SJSA1 (cell line): ENCODE measurements at regions not wholly inside any gene's neighbourhood (a gene's known extent, or its start where the extent isn't known, plus 50 kb on each side); places are given as distances from the start of the nearest gene placed in this dataset.

ENCODE experiments used
- DNase-seq, 2 experiments: peaks; one replicate each; pipeline ENCODE4 v3.0.0-alpha.2; 2015 to 2020; ENCODE audit warnings: low spot score in 2 of 2, low read depth in 1 of 2
- H3K27ac ChIP-seq: fragments of 250-450 bp; sonication (Bioruptor Pico); 2 replicates; pipeline ENCODE4 v1.5.1; 2020; ENCODE audit warnings: mild to moderate bottlenecking, moderate library complexity
- H3K27me3 ChIP-seq: fragments of 250-450 bp; sonication (Bioruptor Pico); replicated peaks from 2 replicates; pipeline ENCODE4 v1.5.1; 2020; ENCODE audit warnings: mild to moderate bottlenecking, moderate library complexity
- H3K36me3 ChIP-seq: fragments of 250-450 bp; sonication (Bioruptor Pico); 2 replicates; pipeline ENCODE4 v1.5.1; 2020; ENCODE audit warnings: mild to moderate bottlenecking
- H3K4me1 ChIP-seq: fragments of 250-450 bp; sonication (Bioruptor Pico); replicated peaks from 2 replicates; pipeline ENCODE4 v1.6.1; 2021; ENCODE audit warnings: mild to moderate bottlenecking
- H3K4me3 ChIP-seq: fragments of 250-450 bp; sonication (Bioruptor Pico); 2 replicates; pipeline ENCODE4 v1.5.1; 2020; ENCODE audit warnings: mild to moderate bottlenecking
- H3K9me3 ChIP-seq: fragments of 250-450 bp; sonication (Bioruptor Pico); replicated peaks from 2 replicates; pipeline ENCODE4 v1.5.1; 2020; ENCODE audit warnings: mild to moderate bottlenecking

GRCh38 chr10:3723766-3724165 lies 61.2 kb downstream of the KLF6 start:
- no peak for DNase-seq
- no peak overlapping the region for H3K27ac ChIP-seq

DNA sequence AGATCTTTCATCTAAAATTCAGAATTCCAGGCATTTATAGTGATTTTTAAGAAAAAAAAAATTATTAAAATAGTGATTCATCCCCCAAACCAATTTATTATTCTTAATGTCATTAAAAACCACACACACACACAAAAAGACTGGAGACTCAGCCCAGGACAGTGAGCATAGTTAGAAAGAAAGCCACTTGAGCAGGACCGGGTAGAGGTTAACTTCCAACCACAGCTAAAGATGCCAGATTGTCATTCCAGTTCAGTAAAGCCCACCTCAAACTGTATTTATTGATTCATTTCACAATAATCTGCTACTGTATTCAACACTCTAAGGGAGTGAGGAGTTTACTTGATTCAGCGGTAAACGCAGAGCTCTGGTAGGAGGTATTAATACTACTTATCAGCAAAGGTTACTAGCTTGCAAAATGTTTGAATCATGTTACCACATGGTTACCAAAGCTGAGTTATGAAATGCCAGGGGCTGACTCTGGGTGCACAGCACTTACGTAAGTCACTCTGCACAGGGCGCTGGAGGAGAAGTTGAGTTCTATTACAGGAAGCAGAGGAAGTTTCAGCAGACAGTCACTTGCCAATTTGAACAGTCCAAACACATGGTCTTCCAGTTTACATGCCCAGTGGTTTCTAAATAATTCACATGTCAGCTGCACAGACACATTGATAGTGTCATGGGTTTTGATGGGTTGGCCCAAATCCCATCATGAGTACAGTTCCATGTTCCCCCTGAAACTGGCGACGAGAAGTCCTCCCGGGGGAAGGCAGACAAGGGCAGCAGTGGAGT lies 64.6 kb downstream of the KLF6 start:
- H3K27ac ChIP-seq, result no peak overlapping the region

More at GRCh38 chr10:3723766-3724165, 61.2 kb downstream of the KLF6 start:
- Histone ChIP-seq H3K4me1 (no peaks in the 10 kb centered on the region), H3K9me3 (no peaks in the 10 kb centered on the region), H3K36me3 (no peaks in the 10 kb centered on the region), H3K4me3 (no peak overlapping the region), H3K27me3 (0 out of 2 replicates have a peak, but pooled peaks cover 2% of the 10 kb centered on the region)

DNA sequence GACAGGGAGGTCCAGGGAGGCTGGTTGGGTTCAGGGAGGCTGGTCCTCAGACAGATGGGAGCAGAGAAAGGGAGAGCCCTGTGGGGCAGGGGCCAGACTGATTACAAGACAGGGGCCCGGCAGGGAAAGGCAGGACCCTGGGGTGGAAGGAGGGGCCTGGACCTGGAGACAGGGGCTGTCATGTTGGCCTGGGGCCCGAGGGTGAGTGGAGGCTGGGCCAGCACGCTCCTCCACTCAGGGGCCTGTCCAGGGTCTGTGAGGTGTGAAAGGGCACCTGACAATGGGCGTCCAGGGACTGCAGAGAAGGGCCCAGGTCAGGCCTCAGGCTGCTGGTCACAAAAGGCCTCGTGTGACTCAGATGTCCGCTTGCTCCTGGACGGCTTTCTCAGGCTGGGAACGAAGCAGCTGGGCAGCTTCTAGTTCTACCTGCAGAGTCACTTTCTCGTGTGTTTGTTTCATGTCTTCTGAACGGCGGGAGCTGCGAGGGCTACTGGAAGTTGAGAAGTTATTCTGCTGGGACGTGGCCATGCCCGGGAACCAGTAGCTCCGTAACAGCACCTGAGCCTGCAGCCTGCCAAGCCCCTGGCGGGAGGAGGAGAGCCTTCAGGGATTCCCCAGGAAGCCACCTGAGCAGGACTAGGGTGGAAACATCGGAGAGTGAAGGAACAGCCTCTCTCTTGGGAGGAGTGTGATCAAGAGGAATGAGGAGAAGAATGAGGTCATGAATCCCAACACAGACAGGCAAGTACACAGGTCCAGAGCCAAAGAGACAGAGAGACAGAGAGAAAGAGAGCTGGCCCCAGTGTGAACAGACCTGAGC lies 65.8 kb downstream of the KLF6 start:
- no peaks in the 10 kb centered on the region for H3K36me3 ChIP-seq

More for the DNA sequence above, 64.6 kb downstream of the KLF6 start:
- H3K4me1 ChIP-seq, result 0 out of 2 replicates have a peak, but pooled peaks cover 3% of the 10 kb centered on the region
- no peaks in the 10 kb centered on the region for H3K27me3 ChIP-seq
- no peak for DNase-seq
- H3K9me3 ChIP-seq, result no peaks in the 10 kb centered on the region
- H3K4me3 ChIP-seq, result no peak overlapping the region
- no peaks in the 10 kb centered on the region for H3K36me3 ChIP-seq

GRCh38 chr10:3716093-3716492 lies 68.9 kb downstream of the KLF6 start:
- Histone ChIP-seq H3K4me1 (0 out of 2 replicates have a peak, but pooled peaks cover 3% of the 10 kb centered on the region), H3K27ac (no peak overlapping the region), H3K9me3 (peaks cover 8% of the 10 kb centered on the region; the same call in 1 of the 2 replicates), H3K36me3 (no peaks in the 10 kb centered on the region), H3K4me3 (no peak overlapping the region), H3K27me3 (no peaks in the 10 kb centered on the region)
- DNase-seq, result no peak

More for the DNA sequence above, 65.8 kb downstream of the KLF6 start:
- Histone ChIP-seq H3K27ac (no peak overlapping the region), H3K4me1 (0 out of 2 replicates have a peak, but pooled peaks cover 3% of the 10 kb centered on the region), H3K9me3 (no peaks in the 10 kb centered on the region), H3K27me3 (no peaks in the 10 kb centered on the region), H3K4me3 (no peak overlapping the region)
- DNase-seq, result no peak

DNA sequence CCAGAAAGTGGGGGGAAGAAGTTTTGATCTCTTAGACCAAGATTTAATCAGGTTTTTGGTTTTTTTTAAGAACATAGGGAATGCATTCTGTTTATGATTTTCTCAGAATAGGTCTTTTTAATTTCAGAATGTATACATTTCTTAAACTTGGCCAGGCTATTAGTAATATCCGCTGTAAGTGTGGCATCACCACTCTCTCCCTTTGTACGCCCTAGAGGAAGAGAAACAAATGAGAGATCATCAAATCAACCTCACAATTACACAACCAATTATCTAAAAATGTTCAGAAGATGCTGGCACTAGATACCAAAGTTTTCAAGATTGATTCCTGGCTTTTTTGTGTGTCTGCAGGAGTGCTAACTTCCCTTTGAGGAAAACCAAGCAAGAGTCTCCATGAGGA lies 70.0 kb downstream of the KLF6 start:
- no peak overlapping the region for H3K4me3 ChIP-seq
- no peak for DNase-seq
- no peak overlapping the region for H3K27ac ChIP-seq
- no peaks in the 10 kb centered on the region for H3K36me3 ChIP-seq
- H3K4me1 ChIP-seq, result 0 out of 2 replicates have a peak, but pooled peaks cover 3% of the 10 kb centered on the region
- H3K27me3 ChIP-seq, result no peaks in the 10 kb centered on the region
- peaks cover 12% of the 10 kb centered on the region; the same call in 1 of the 2 replicates for H3K9me3 ChIP-seq

DNA sequence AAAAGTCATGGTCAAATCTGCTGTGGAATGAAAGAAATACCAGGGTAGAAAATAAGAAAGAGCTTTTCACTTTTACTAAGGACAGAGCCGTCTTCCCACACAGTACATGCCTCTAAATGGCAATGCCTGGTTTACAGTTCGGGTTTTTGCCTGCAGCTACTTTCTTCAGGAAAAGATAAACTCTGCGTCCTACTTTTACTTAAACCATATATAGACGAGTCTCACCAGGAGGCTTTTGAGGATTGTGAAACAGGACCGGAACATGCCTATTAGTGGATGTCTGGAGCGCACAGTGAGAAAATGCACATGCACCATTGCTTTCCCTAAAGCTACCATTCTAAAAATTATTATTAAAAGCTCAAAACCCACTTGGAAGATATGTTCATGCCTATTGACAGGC lies 70.5 kb downstream of the KLF6 start:
- Histone ChIP-seq H3K36me3 (no peaks in the 10 kb centered on the region), H3K27me3 (no peaks in the 10 kb centered on the region), H3K9me3 (peaks cover 12% of the 10 kb centered on the region; the same call in 1 of the 2 replicates), H3K4me3 (no peak overlapping the region), H3K4me1 (0 out of 2 replicates have a peak, but pooled peaks cover 3% of the 10 kb centered on the region), H3K27ac (no peak overlapping the region)
- no peak for DNase-seq

- H3K4me3 ChIP-seq, result no peak overlapping the region
- H3K4me1 ChIP-seq, result 0 out of 2 replicates have a peak, but pooled peaks cover 3% of the 10 kb centered on the region
- peaks cover 12% of the 10 kb centered on the region; the same call in 1 of the 2 replicates for H3K9me3 ChIP-seq
- no peaks in the 10 kb centered on the region for H3K36me3 ChIP-seq
- no peak for DNase-seq
- H3K27ac ChIP-seq, result no peak overlapping the region
- no peaks in the 10 kb centered on the region for H3K27me3 ChIP-seq
Measured at GRCh38 chr10:3712707-3713106, 72.3 kb downstream of the KLF6 start.

DNA sequence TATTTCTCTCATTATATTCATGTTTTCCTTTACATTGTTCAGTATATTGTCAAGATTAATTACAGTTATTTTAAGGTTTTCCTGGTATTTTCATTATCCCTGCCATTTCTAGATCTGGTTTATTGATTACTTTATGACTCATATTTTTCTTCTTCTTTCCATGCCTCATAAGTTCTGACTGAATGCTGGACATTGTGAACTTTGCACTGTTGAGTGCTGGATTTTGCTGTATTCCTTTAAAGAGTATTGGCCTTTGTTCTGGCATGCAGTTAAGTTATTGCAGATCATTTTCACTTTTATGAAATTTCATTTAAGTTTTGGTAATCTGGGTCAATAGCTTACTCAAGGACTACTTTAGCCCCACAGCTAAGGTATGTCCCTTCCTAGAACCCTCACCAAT lies 73.1 kb downstream of the KLF6 start:
- no peak overlapping the region for H3K27ac ChIP-seq
- H3K9me3 ChIP-seq, result peaks cover 12% of the 10 kb centered on the region; the same call in 1 of the 2 replicates
- H3K27me3 ChIP-seq, result no peaks in the 10 kb centered on the region
- H3K4me1 ChIP-seq, result 0 out of 2 replicates have a peak, but pooled peaks cover 3% of the 10 kb centered on the region
- no peak overlapping the region for H3K4me3 ChIP-seq
- no peaks in the 10 kb centered on the region for H3K36me3 ChIP-seq
- DNase-seq, result no peak

DNA sequence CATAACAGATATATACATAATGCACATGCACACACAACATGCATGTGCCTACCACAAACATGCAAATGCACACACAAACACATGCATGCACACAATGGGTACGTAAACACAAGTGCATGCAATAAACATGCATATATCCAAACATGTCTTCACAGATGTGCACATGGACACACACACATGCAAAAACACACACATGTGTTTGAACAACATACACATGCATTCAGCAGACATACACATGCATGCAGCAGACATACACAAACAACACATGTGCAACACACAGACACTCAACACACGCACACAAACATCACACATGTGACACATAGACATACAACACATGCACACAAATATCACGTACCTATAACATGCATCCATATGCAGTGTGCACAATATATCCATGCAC lies 74.2 kb downstream of the KLF6 start:
- DNase-seq, result no peak
- Histone ChIP-seq H3K9me3 (peaks cover 12% of the 10 kb centered on the region; the same call in 1 of the 2 replicates), H3K36me3 (no peaks in the 10 kb centered on the region), H3K27ac (no peak overlapping the region), H3K4me3 (no peak overlapping the region), H3K4me1 (no peaks in the 10 kb centered on the region), H3K27me3 (no peaks in the 10 kb centered on the region)

- DNase-seq, result no peak
Measured at GRCh38 chr10:3709456-3710060, 75.5 kb downstream of the KLF6 start.

GRCh38 chr10:3708852-3709251 lies 76.2 kb downstream of the KLF6 start:
- Histone ChIP-seq H3K27me3 (no peaks in the 10 kb centered on the region), H3K9me3 (peaks cover 12% of the 10 kb centered on the region; the same call in 1 of the 2 replicates), H3K4me3 (no peak overlapping the region), H3K4me1 (no peaks in the 10 kb centered on the region), H3K27ac (no peak overlapping the region), H3K36me3 (no peaks in the 10 kb centered on the region)
- no peak for DNase-seq

More at GRCh38 chr10:3709456-3710060, 75.5 kb downstream of the KLF6 start:
- Histone ChIP-seq H3K36me3 (no peaks in the 10 kb centered on the region), H3K4me3 (no peak overlapping the region), H3K27ac (no peak overlapping the region), H3K9me3 (peaks cover 12% of the 10 kb centered on the region; the same call in 1 of the 2 replicates), H3K27me3 (no peaks in the 10 kb centered on the region), H3K4me1 (no peaks in the 10 kb centered on the region)

GRCh38 chr10:3704565-3705325 lies 80.3 kb downstream of the KLF6 start:
- DNase-seq, result no peak
- Histone ChIP-seq H3K9me3 (no peaks in the 10 kb centered on the region), H3K4me3 (no peak overlapping the region), H3K4me1 (peaks cover 8% of the 10 kb centered on the region), H3K36me3 (no peaks in the 10 kb centered on the region), H3K27me3 (no peaks in the 10 kb centered on the region), H3K27ac (no peak overlapping the region)

DNA sequence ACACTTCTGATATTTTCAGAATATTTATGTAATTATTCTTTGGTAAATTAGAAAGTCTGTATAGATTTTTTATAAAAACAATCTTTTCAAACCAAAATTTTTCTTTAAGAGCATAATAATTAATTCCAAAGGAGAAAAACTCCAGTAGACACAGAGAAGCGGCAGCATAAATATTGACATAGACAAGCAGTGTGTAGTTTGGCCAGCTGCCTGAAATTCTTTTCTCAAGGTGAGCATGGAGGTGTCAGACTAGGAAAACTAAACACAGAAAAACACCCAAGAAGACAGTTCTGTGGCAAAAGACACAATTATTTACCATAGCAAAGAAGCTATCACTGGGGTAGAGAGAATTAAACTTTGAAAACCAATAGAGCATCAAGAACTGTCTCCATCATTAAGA lies 82.4 kb downstream of the KLF6 start:
- DNase-seq, result no peak
- Histone ChIP-seq H3K9me3 (no peaks in the 10 kb centered on the region), H3K27me3 (no peaks in the 10 kb centered on the region), H3K4me3 (no peak overlapping the region), H3K36me3 (no peaks in the 10 kb centered on the region), H3K27ac (no peak overlapping the region), H3K4me1 (peaks cover 8% of the 10 kb centered on the region)
